ENCODE measurements at regions not wholly inside any gene's neighbourhood (a gene's known extent, or its start where the extent isn't known, plus 50 kb on each side); places are given as distances from the start of the nearest gene placed in this dataset.

GRCh38 chr12:95395696-95396095, 78.3 kb upstream of the METAP2 start:
- TF ChIP-seq ZNF331 (CRISPR knock-in tag; IDR thresholded peaks at IDR 0.05; ENCODE audit: low read depth) (no peak), JUNB (IDR thresholded peaks at IDR 0.05; ENCODE audit: unreplicated experiment) (no peak)

Data from GM23338 (cell line).